Thoracic aorta (tissue), 2 donors: ENCODE measurements at regions not wholly inside any gene's neighbourhood (a gene's known extent, or its start where the extent isn't known, plus 50 kb on each side); places are given as distances from the start of the nearest gene placed in this dataset.

Source experiments
- ATAC-seq: fragments of 150-250 bp; one replicate; pipeline ENCODE4 v1.8.0; 2017; ENCODE audit warnings: low read depth; ENCODE audit not compliant: insufficient number of reproducible peaks, low FRiP score
- DNase-seq: peaks from one replicate; pipeline ENCODE4 v3.0.0-alpha.2; 2020; ENCODE audit warnings: low spot score
- H3K27ac ChIP-seq, 2 donors: fragments of 200-600 bp; sonication (generic); 1 replicate in 1 of 2; 2 replicates in 1 of 2; pipeline ENCODE4 v1.5.1; 2016; ENCODE audit warnings: mild to moderate bottlenecking in 2 of 2, moderate library complexity in 2 of 2
- H3K27me3 ChIP-seq: fragments of 200-600 bp; sonication (generic); replicated peaks from 2 replicates; pipeline ENCODE4 v1.6.0; 2016; ENCODE audit warnings: mild to moderate bottlenecking; ENCODE audit not compliant: insufficient read depth
- H3K36me3 ChIP-seq: fragments of 200-600 bp; sonication (generic); one replicate; pipeline ENCODE4 v1.5.1; 2016
- H3K4me1 ChIP-seq, 2 donors: fragments of 200-600 bp; sonication (generic); 1 replicate in 1 of 2; 2 replicates in 1 of 2; pipeline versions ENCODE4 v1.5.1 to v1.6.0; 2016; ENCODE audit warnings: low read depth in 2 of 2, mild to moderate bottlenecking in 1 of 2; ENCODE audit not compliant: control insufficient read depth in 1 of 2
- H3K4me3 ChIP-seq: fragments of 200-600 bp; sonication (generic); 2 replicates; pipeline ENCODE4 v1.5.1; 2016; ENCODE audit warnings: mild to moderate bottlenecking
- H3K9me3 ChIP-seq: fragments of 200-600 bp; sonication (generic); 2 replicates; pipeline ENCODE4 v1.5.1; 2016
- TF ChIP-seq, protein P1 (sequence below): fragments of 200-600 bp; sonication (generic); IDR thresholded peaks from one replicate; pipeline ENCODE4 v1.5.1; 2019; ENCODE audit warnings: antibody characterized with exemption

GRCh38 chr2:238703436-238703835, 144.4 kb upstream of the TWIST2 start:
- ATAC-seq (no peak), DNase-seq (no peak)
- Histone ChIP-seq H3K4me3 (no peak overlapping the region), H3K27me3 (no peaks in the 10 kb centered on the region), H3K9me3 (no peaks in the 10 kb centered on the region), H3K27ac (no peak overlapping the region), H3K4me1 (peaks cover 5 to 7% of the 10 kb centered on the region in 2 donors), H3K36me3 (no peaks in the 10 kb centered on the region)
- TF ChIP-seq, protein P1, sequence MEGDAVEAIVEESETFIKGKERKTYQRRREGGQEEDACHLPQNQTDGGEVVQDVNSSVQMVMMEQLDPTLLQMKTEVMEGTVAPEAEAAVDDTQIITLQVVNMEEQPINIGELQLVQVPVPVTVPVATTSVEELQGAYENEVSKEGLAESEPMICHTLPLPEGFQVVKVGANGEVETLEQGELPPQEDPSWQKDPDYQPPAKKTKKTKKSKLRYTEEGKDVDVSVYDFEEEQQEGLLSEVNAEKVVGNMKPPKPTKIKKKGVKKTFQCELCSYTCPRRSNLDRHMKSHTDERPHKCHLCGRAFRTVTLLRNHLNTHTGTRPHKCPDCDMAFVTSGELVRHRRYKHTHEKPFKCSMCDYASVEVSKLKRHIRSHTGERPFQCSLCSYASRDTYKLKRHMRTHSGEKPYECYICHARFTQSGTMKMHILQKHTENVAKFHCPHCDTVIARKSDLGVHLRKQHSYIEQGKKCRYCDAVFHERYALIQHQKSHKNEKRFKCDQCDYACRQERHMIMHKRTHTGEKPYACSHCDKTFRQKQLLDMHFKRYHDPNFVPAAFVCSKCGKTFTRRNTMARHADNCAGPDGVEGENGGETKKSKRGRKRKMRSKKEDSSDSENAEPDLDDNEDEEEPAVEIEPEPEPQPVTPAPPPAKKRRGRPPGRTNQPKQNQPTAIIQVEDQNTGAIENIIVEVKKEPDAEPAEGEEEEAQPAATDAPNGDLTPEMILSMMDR = no peak

DNA sequence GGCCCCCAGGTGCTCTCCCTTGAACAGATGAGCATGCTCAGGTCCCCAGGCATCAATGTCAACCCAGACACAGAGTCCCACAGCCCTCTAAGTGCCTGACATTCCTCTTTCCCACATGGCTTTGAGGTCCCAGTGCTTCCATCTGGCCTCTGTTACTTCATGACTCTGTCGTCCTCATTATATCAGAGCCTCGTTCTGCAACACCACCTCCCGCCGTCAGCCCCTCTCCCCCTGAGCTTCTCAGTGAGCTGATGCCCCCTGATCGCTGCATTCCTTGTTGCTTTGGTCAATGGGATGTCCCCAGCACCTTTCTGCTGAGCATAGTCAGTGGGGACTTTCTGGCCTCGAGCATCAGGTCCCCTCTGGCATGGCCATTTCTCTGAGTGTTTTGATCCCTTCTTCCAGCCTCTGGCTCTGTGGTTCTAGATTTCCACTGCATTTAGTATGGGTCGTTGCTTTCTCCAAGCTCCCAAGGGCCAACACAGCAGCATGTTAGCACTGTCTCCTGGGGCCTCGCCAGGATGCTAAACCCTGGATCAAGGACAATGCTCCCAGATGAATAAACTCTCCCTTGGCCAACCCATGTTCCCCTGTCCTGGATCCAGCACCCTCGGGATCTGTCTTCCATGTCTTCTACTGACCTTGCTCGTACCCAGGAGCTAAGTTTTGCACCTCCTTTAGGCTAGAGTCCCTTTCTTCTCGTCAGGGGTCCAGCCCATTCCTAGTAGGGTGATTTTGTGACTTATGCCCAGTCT, 143.2 kb upstream of the TWIST2 start:
- TF ChIP-seq, protein P1 = no peak
- H3K9me3 ChIP-seq = no peaks in the 10 kb centered on the region
- H3K36me3 ChIP-seq = no peaks in the 10 kb centered on the region
- no peaks in the 10 kb centered on the region for H3K27me3 ChIP-seq
- H3K4me1 ChIP-seq = peaks cover 7 to 11% of the 10 kb centered on the region in 2 donors
- no peak overlapping the region for H3K4me3 ChIP-seq
- ATAC-seq (no peak), DNase-seq (no peak)
- H3K27ac ChIP-seq = no peak overlapping the region

DNA sequence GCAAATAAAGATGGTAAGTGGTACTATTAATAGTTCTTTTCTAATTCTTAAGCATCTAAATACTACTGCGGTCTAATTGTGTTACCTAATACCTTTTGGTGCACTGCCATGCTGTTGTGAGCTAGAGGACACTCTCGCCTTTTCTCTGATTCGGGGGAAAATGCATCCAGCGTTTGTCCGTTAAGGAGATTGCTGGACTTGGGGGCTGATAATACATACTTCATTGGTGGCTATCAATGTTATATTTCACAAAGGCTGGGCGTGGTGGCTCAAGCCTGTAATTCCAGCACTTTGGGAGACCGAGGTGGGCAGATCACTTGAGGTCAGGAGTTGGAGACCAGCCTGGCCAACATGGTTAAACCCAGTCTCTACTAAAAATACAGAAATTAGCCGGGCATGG, 141.7 kb upstream of the TWIST2 start:
- TF ChIP-seq, protein P1 = no peak
- ATAC-seq (no peak), DNase-seq (no peak)
- Histone ChIP-seq H3K27ac (no peak overlapping the region), H3K27me3 (no peaks in the 10 kb centered on the region), H3K4me1 (peaks cover 10 to 16% of the 10 kb centered on the region in 2 donors), H3K9me3 (no peaks in the 10 kb centered on the region), H3K36me3 (no peaks in the 10 kb centered on the region), H3K4me3 (no peak overlapping the region)

- Histone ChIP-seq H3K4me1 (peaks cover 10 to 16% of the 10 kb centered on the region in 2 donors), H3K36me3 (no peaks in the 10 kb centered on the region), H3K4me3 (no peak overlapping the region), H3K27me3 (no peaks in the 10 kb centered on the region), H3K9me3 (no peaks in the 10 kb centered on the region), H3K27ac (no peak overlapping the region)
- TF ChIP-seq, protein P1 = peak; percentile 23
- DNase-seq (no peak), ATAC-seq (no peak)
Observed at GRCh38 chr2:238706673-238707072, 141.2 kb upstream of the TWIST2 start.

- H3K4me1 ChIP-seq = peaks cover 10 to 20% of the 10 kb centered on the region in 2 donors
- no peak for DNase-seq
- H3K9me3 ChIP-seq = no peaks in the 10 kb centered on the region
- H3K27me3 ChIP-seq = no peaks in the 10 kb centered on the region
- H3K27ac ChIP-seq = peak overlapping the region in 1 of 2 donors; percentile 10
- ATAC-seq = peak; percentile 48
- no peaks in the 10 kb centered on the region for H3K36me3 ChIP-seq
- TF ChIP-seq, protein P1 = no peak
- H3K4me3 ChIP-seq = no peak overlapping the region
Observed at GRCh38 chr2:238709325-238710025, 138.4 kb upstream of the TWIST2 start.
